GM21717 (cell line): ENCODE measurements at regions not wholly inside any gene's neighbourhood (a gene's known extent, or its start where the extent isn't known, plus 50 kb on each side); places are given as distances from the start of the nearest gene placed in this dataset.

ENCODE experiments used
- ATAC-seq: cut with Tn5 transposase; IDR thresholded peaks from one replicate; pipeline ENCODE4 v1.9.1; 2021; ENCODE audit warnings: mild to moderate bottlenecking, moderate library complexity; ENCODE audit not compliant: unreplicated experiment

DNA sequence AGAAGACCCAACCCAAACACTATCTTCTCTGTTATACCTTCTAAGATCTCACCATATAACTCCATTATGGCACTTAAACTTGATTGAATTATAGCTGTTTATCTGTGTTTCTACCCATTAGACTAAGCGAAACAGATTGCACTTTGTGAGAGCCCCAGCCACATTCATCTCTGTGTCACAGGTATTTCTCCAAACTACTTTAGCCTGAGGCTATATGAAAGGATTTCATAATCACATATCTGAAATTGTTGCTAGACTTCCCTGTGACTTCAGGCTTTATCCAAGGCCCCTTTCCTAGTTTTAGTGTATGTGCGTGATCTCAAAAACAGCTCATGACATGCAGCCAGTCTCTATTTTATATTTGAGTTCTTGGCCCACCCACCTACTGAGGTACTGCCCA is 745.0 kb upstream of the ACVR2A start:
- no peak for ATAC-seq

DNA sequence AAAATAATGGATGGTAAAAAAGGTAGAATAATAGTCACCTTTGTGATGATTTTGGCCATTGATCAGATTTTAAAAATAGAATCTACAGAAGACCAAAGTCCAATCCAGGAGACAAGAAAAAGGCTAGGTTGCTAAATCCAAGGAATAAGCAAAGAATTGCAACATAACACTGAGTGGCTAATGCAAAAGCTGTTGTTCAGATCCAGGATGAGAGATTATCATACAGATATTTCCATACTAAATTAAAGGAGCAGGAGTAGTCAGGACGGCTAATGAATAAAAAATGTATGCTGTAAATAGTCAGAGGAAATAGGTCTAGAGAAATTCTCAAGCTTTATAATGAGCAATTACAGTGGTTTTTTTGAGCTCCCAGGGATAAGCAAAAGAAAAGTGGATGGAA is 745.9 kb upstream of the ACVR2A start:
- no peak for ATAC-seq

GRCh38 chr2:147097747-147098146 is 747.1 kb upstream of the ACVR2A start:
- no peak for ATAC-seq

GRCh38 chr2:147096671-147097070 is 748.2 kb upstream of the ACVR2A start:
- ATAC-seq: no peak

DNA sequence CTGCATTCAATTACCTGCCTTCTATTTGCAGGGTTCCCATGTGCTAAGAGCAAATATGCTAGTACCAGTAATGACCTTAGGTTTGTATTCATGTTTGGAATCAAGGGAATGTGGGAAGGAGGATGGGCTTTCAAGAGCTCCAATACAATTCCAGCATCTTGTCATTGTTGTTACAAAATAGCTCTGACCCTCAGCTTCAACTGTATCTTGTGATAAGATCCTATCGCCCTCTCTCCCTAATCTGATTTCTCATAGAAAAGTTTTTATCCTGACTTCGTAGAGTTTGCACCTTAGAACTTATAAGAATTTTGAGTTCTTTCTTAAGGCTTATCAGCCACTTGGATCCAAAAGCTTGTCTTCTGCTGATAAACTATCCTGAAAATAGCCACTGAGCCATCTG is 749.5 kb upstream of the ACVR2A start:
- no peak for ATAC-seq

- no peak for ATAC-seq
These were observed 750.8 kb upstream of the ACVR2A start for GRCh38 chr2:147094077-147094476.

GRCh38 chr2:147092266-147092665 is 752.6 kb upstream of the ACVR2A start:
- ATAC-seq: no peak

DNA sequence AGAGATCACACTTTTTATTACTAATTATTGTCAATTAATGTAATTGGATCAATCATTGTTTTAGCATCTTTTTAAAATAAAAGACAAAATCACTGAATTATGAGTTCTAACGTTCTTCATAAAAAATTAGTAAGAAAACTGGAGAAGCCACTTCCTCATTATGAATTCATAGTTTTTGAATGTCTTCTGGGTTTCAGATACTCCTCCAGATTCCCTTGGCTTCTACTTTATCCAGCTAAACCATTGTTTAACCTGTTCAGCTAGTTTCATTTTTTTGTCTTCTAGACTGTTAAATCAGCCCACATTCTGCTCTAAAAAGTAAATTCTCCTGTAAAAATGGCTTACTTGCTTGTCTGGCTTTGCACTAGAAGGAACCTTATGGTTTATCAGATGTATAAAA is 753.4 kb upstream of the ACVR2A start:
- no peak for ATAC-seq

DNA sequence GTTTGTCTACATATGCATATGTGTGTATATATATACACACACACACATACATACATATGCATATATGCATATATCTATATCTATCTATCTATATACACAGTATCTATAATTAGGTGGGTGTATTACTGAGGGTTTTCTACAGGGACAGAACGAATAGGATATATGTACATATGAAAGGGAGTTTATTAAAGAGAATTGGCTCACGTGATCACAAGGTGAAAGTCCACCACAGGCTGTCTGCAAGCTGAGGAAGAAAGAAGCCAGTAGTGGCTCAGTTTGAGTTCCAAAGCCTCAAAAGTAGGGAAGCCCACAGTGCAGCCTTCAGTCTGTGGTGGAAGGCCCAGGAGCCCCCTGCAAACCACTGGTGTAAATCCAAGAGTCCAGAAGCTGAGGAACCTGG is 756.0 kb upstream of the ACVR2A start:
- no peak for ATAC-seq

- no peak for ATAC-seq
These were observed 758.1 kb upstream of the ACVR2A start for GRCh38 chr2:147086715-147087114.

DNA sequence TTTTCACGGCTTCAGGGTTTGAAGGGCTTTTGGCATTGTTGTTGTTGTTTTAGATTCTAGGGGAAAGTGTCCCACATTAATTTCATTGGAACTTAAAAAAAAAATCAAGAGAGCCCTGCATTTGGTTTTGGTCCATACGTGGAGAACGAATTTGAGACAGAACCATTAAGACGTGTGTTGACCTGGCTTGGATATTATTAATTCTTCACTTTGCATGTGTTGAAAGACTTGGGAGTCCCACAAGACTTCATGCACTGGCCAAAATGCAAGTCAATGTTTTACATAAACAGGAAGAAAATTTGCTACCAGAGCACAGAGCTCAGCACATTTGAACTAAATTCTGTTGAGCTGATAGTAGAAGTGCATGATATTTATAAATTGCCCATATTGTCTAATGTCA is 761.2 kb upstream of the ACVR2A start:
- ATAC-seq: no peak

GRCh38 chr2:147082850-147083522 is 761.8 kb upstream of the ACVR2A start:
- peak; percentile 92 for ATAC-seq

DNA sequence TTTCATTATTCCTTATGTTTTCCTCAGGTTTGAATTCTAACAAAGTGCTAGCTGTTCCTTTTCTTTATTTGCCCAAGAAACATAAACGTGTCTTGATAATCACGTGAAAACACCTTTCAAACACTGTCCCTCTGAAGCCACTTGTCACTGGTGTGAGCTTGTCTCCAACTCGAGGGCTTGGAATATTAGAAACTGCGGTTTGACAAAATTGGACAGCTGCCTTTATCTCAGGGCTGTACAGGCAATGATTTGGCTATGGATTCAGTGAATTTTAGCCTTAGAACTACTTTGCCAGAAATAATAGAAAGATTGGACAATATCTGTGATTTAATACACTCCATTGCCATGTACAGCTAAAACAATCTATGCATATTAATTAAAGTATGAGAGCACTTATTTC is 763.0 kb upstream of the ACVR2A start:
- ATAC-seq: no peak

DNA sequence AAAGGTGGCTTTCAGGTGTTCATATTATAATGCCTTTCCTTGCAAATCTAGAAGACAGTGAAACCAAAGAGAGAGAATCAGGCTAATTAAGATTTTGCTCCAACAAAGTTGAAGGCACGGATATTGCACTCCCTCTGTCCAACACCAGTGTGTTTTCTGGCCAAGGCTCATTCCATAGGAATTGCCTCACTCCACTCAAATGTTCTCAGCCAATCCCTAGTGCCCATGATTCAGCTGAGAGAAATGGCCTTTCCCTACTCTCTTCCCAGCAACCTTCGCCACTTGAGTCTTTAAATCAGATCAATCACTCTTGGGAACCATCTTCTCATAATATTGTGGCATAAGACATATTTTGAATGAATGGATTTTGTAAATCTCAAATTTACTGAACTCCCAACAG is 768.2 kb upstream of the ACVR2A start:
- ATAC-seq: no peak

- no peak for ATAC-seq
These were observed 776.8 kb upstream of the ACVR2A start for GRCh38 chr2:147068071-147068470.

DNA sequence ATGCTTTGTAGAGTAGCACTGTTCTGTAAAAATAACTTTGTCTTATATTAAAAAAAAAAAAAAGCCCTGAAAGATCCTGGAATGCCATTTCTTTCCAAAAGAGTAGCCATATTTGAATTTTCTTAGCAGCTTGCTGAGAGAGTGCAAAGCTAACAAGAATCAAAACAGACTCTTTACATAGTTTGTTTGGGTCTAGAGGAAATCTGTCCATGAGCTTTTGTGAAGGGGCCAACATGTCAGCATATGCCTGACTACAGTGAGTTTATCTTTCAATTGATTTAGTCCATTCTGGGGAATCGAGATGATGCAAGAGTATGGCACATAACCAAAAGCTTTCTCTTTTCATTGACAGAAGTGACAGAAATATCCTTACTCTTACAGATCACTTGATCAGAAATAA is 777.7 kb upstream of the ACVR2A start:
- ATAC-seq: no peak

DNA sequence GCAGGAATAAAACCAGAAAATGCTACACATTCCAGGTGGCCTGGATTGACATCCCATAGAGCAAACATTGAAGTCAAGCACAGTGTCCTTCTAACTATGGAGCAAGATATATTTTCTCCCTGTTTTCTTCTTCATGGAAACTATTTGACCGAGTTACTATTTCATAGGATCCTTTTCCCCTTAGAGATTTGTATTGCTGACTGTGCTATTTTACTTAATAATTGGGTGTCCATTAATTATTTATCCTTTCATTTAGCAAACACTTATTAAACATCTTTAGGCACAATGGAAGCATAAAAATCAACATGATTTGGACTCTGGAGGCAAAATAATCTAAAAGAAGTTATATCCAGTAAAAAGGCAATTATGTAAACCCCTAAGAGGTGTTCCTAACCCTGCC is 782.8 kb upstream of the ACVR2A start:
- ATAC-seq: no peak

DNA sequence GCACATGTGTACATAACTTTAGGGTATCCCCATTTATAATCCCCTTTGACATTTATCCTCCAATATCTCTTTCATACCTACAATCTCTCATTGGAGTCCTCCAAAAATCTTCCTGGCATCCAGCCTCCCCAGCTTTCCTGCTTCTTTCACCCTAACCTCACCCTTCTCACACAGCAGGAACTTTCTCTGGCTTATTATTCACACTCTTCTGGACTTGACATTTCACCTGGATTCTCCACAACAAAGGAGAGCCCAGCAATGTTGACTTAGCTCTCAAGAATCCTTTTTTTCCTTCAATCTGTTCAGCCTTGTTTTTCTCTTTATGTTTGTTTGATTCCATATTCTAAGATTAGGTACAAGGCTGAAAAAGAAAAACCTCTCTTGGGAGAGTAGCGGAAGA is 783.6 kb upstream of the ACVR2A start:
- no peak for ATAC-seq

- ATAC-seq: no peak
These were observed 786.8 kb upstream of the ACVR2A start for GRCh38 chr2:147057892-147058490.

DNA sequence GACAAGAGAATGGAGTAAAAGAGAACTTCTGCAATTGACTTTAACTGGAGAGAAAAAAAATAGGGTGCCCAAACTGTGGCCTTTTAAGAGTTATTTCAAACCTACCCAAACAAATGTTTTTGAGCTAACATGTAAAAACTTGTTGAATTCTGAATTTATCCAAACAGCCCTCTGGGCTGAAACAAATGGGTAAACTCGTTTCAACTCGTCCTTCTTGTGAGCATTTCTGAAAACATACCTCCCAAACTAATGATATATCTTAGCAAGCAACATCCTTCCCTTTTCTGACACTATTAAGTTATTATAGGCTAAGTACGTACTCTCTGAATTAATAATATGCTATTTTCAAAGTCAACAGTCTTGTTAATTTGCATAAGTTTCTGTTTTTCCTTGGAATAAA is 793.0 kb upstream of the ACVR2A start:
- ATAC-seq: no peak

DNA sequence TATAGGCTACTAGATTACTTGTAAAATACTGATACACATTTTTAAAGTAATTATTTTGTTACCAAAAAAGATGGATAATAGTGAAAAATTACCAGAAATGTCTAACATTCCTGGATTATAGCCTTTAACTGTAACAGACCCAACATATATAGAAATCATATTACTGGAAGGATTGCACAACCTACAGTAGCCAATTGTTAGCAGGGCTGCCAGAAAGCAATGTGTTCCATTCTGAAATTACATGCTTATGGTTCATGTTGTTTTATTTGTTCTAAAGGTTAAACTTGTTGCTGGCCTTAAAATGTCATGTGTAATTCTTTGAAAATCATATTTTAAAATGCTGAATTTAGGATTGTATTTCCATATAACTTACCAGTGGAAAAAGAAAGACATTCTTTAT is 793.6 kb upstream of the ACVR2A start:
- ATAC-seq: no peak

GRCh38 chr2:147049957-147050356 is 794.9 kb upstream of the ACVR2A start:
- no peak for ATAC-seq

DNA sequence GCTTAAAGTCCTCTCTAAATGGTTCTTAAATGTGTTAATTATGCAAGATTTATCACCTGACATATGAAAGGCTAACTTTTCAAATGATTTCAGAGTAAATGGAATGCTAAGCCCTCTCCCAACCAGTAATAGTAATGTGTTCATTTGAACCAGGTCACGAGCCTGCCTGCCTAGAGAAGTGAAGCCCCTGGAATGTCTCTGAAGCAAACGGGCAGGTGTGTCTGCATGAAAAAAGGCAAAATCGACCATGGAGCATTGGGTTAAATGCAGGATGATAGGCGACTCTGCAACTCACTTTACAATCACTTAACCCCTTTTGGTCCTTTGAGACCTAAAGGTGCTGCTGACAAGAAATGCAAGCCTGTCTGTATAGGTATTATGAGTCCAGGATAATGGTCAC is 798.4 kb upstream of the ACVR2A start:
- ATAC-seq: no peak
